IMR-90 (cell line): ENCODE measurements at regions not wholly inside any gene's neighbourhood (a gene's known extent, or its start where the extent isn't known, plus 50 kb on each side); places are given as distances from the start of the nearest gene placed in this dataset.

ENCODE experiments used
- BHLHE40 ChIP-seq: fragments of 150-350 bp; IDR thresholded peaks from 2 replicates; pipeline ENCODE4 v1.6.1; 2016; ENCODE audit warnings: mild to moderate bottlenecking, low read depth, low read length
- CEBPB ChIP-seq: IDR thresholded peaks from 2 replicates; pipeline ENCODE4 v1.6.1; 2012; ENCODE audit warnings: low read depth, low read length, improper control_type of control experiment
- CHD1 ChIP-seq: IDR thresholded peaks from 2 replicates; pipeline ENCODE4 v1.6.1; 2012; ENCODE audit warnings: low read depth, low read length, improper control_type of control experiment
- CTCF ChIP-seq: conservative IDR thresholded peaks from 2 replicates; pipeline ENCODE4 v1.5.1; 2012; ENCODE audit warnings: mild to moderate bottlenecking, low read depth, low read length, improper control_type of control experiment
- ELK1 ChIP-seq: fragments of 150-350 bp; IDR thresholded peaks from 2 replicates; pipeline ENCODE4 v1.6.1; 2016; ENCODE audit warnings: low read depth, mild to moderate bottlenecking, low read length, moderate library complexity, borderline replicate concordance
- FOS ChIP-seq: fragments of 150-350 bp; IDR thresholded peaks from 2 replicates; pipeline ENCODE4 v1.6.1; 2016; ENCODE audit warnings: low read depth, low read length
- MAFK ChIP-seq: IDR thresholded peaks from 2 replicates; pipeline ENCODE4 v1.6.1; 2012; ENCODE audit warnings: low read depth, low read length, improper control_type of control experiment
- MAZ ChIP-seq: IDR thresholded peaks from 2 replicates; pipeline ENCODE4 v1.6.1; 2012; ENCODE audit warnings: low read depth, mild to moderate bottlenecking, low read length, improper control_type of control experiment, moderate library complexity, borderline replicate concordance
- MXI1 ChIP-seq: IDR thresholded peaks from 2 replicates; pipeline ENCODE4 v1.6.1; 2012; ENCODE audit warnings: low read depth, mild to moderate bottlenecking, low read length, moderate library complexity, borderline replicate concordance
- POLR2A ChIP-seq: IDR thresholded peaks from 2 replicates; pipeline ENCODE4 v1.6.1; 2012; ENCODE audit warnings: mild to moderate bottlenecking, low read depth, low read length
- RAD21 ChIP-seq: IDR thresholded peaks from 2 replicates; pipeline ENCODE4 v1.6.1; 2012; ENCODE audit warnings: low read length, improper control_type of control experiment
- RCOR1 ChIP-seq: IDR thresholded peaks from 2 replicates; pipeline ENCODE4 v1.6.1; 2012; ENCODE audit warnings: mild to moderate bottlenecking, low read length, improper control_type of control experiment; ENCODE audit not compliant: insufficient replicate concordance
- RFX5 ChIP-seq: IDR thresholded peaks from 2 replicates; pipeline ENCODE4 v1.8.0; 2012; ENCODE audit warnings: low read depth, mild to moderate bottlenecking, low read length, moderate library complexity
- TF ChIP-seq, protein P1 (sequence below): fragments of 150-350 bp; IDR thresholded peaks from 2 replicates; pipeline ENCODE4 v1.6.1; 2017; ENCODE audit warnings: mild to moderate bottlenecking, antibody characterized with exemption, low read length, low read depth

- TF ChIP-seq CTCF (no peak), RAD21 (no peak), POLR2A (no peak), CEBPB (no peak), ELK1 (no peak), MXI1 (no peak), MAZ (no peak), RFX5 (no peak), FOS (no peak), CHD1 (no peak), RCOR1 (no peak), MAFK (no peak), BHLHE40 (no peak)
- TF ChIP-seq, protein P1, sequence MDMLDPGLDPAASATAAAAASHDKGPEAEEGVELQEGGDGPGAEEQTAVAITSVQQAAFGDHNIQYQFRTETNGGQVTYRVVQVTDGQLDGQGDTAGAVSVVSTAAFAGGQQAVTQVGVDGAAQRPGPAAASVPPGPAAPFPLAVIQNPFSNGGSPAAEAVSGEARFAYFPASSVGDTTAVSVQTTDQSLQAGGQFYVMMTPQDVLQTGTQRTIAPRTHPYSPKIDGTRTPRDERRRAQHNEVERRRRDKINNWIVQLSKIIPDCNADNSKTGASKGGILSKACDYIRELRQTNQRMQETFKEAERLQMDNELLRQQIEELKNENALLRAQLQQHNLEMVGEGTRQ, result no peak
Measured at GRCh38 chr3:117880638-117881037, 1154.0 kb downstream of the IGSF11 start.
